Kidney tubule cell (primary cell): ENCODE measurements at regions not wholly inside any gene's neighbourhood (a gene's known extent, or its start where the extent isn't known, plus 50 kb on each side); places are given as distances from the start of the nearest gene placed in this dataset.
A peak's percentile ranks its signal among the peaks of the same experiment; 100 is the strongest.

Source experiments
- DNase-seq: peaks from one replicate; pipeline ENCODE4 v3.0.0-alpha.2; 2018; ENCODE audit warnings: low spot score

- no peak for DNase-seq
Measured at GRCh38 chr1:30268923-30269666, 454.3 kb downstream of the MATN1 start.

GRCh38 chr1:30267856-30268255 is 455.5 kb downstream of the MATN1 start:
- no peak for DNase-seq

- no peak for DNase-seq
Measured at GRCh38 chr1:30267046-30267445, 456.3 kb downstream of the MATN1 start.

- DNase-seq, result no peak
Measured at GRCh38 chr1:30265127-30266070, 458.0 kb downstream of the MATN1 start.

- DNase-seq, result no peak
Measured at GRCh38 chr1:30264672-30265025, 458.7 kb downstream of the MATN1 start.

GRCh38 chr1:30263888-30264671 is 459.3 kb downstream of the MATN1 start:
- no peak for DNase-seq

- no peak for DNase-seq
Measured at GRCh38 chr1:30263405-30263804, 460.0 kb downstream of the MATN1 start.

- DNase-seq, result no peak
Measured at GRCh38 chr1:30262158-30262557, 461.2 kb downstream of the MATN1 start.

GRCh38 chr1:30260318-30260717 is 463.1 kb downstream of the MATN1 start:
- no peak for DNase-seq

GRCh38 chr1:30259631-30260030 is 463.8 kb downstream of the MATN1 start:
- no peak for DNase-seq

GRCh38 chr1:30258876-30259275 is 464.5 kb downstream of the MATN1 start:
- no peak for DNase-seq

GRCh38 chr1:30258471-30258870 is 464.9 kb downstream of the MATN1 start:
- no peak for DNase-seq

- DNase-seq, result no peak
Measured at GRCh38 chr1:30257742-30258380, 465.5 kb downstream of the MATN1 start.

GRCh38 chr1:30257322-30257721 is 466.1 kb downstream of the MATN1 start:
- no peak for DNase-seq

GRCh38 chr1:30256911-30257310 is 466.5 kb downstream of the MATN1 start:
- DNase-seq, result no peak

- DNase-seq, result no peak
Measured at GRCh38 chr1:30255111-30255724, 468.2 kb downstream of the MATN1 start.

GRCh38 chr1:30253807-30254440 is 469.5 kb downstream of the MATN1 start:
- DNase-seq, result peak; percentile 2

- DNase-seq, result no peak
Measured at GRCh38 chr1:30253361-30253760, 470.0 kb downstream of the MATN1 start.

GRCh38 chr1:30250984-30251850 is 472.2 kb downstream of the MATN1 start:
- no peak for DNase-seq
